Esophagus squamous epithelium (tissue), 5 donors: ENCODE measurements at regions not wholly inside any gene's neighbourhood (a gene's known extent, or its start where the extent isn't known, plus 50 kb on each side); places are given as distances from the start of the nearest gene placed in this dataset.

ENCODE experiments used
- DNase-seq: peaks from one replicate; lab custom pipeline; 2025; lab: John Stamatoyannopoulos, UW
- H3K27ac ChIP-seq, 4 donors: fragments of 200-600 bp; sonication (generic); one replicate each; pipeline ENCODE4 v1.5.1; 2016 to 2019; ENCODE audit warnings: mild to moderate bottlenecking in 1 of 4
- H3K27me3 ChIP-seq, 4 donors: fragments of 200-600 bp; sonication (generic); 1 replicate in 3 of 4; 2 replicates in 1 of 4; pipeline versions ENCODE4 v1.5.1 to v1.6.0; 2017 to 2021; ENCODE audit warnings: antibody characterized with exemption in 1 of 4
- H3K36me3 ChIP-seq, 3 donors: fragments of 200-600 bp; sonication (generic); one replicate each; pipeline ENCODE4 v1.5.1; 2016 to 2019
- H3K4me1 ChIP-seq, 3 donors: fragments of 200-600 bp; sonication (generic); one replicate each; pipeline ENCODE4 v1.5.1; 2017 to 2019
- H3K4me3 ChIP-seq, 4 donors: fragments of 200-600 bp; sonication (generic); 1 replicate in 3 of 4; 2 replicates in 1 of 4; pipeline ENCODE4 v1.5.1; 2016 to 2019; ENCODE audit warnings: mild to moderate bottlenecking in 2 of 4, moderate library complexity in 1 of 4
- H3K9me3 ChIP-seq, 3 donors: fragments of 200-600 bp; sonication (generic); one replicate each; pipeline ENCODE4 v1.5.1; 2016 to 2019
- POLR2A ChIP-seq, 4 donors: fragments of 450-650 bp; IDR thresholded peaks; one replicate each; pipeline ENCODE4 v1.6.1; 2017; ENCODE audit warnings: antibody characterized with exemption in 4 of 4, mild to moderate bottlenecking in 4 of 4, moderate library complexity in 3 of 4
- WGBS, 2 donors: methylation state at CpG; one replicate each; pipeline ENCODE4 v1.1.5; 2018; 5-methylcytosine and 5-hydroxymethylcytosine counted together
- intact Hi-C: fragments of 100-400 bp; cut with DNase I; formaldehyde crosslinking; loops from one replicate; pipeline ENCODE4 v1.15.0; 2022
- TF ChIP-seq, protein P1 (sequence below), 6 experiments: fragments of 450-650 bp in 4 of 6; fragments of 200-600 bp in 2 of 6; sonication (generic) in 2 of 6; IDR thresholded peaks; one replicate each; pipeline ENCODE4 v1.5.1; 2016 to 2019; ENCODE audit warnings: antibody characterized with exemption in 6 of 6, mild to moderate bottlenecking in 4 of 6, moderate library complexity in 4 of 6
- donor health status: DM: yes; HTN: yes; CAD: no.

DNA sequence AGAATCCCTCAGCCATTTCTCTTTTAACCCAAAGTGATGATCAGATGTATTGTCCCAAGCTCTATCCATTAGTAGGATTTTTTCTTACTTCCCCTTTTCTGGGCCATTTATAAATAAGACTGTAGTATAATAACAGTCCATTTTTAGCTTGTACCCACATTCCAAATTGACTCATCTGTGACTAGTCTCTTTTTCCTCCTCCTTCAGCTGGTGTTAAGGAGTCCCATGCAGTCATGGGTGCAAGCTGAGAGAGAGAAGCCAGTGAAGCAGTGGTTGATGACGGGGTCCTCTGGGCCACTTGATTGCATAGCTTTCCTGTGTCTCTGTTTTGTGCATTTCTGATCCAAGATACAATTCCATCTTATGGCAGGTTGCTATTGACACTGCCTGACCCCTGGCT is 476.0 kb upstream of the CD180 start:
- Histone ChIP-seq H3K4me3 (no peak overlapping the region), H3K36me3 (no peaks in the 10 kb centered on the region), H3K9me3 (no peaks in the 10 kb centered on the region), H3K27me3 (no peaks in the 10 kb centered on the region), H3K27ac (no peak overlapping the region), H3K4me1 (no peaks in the 10 kb centered on the region)
- no peak for DNase-seq
- TF ChIP-seq, protein P1, sequence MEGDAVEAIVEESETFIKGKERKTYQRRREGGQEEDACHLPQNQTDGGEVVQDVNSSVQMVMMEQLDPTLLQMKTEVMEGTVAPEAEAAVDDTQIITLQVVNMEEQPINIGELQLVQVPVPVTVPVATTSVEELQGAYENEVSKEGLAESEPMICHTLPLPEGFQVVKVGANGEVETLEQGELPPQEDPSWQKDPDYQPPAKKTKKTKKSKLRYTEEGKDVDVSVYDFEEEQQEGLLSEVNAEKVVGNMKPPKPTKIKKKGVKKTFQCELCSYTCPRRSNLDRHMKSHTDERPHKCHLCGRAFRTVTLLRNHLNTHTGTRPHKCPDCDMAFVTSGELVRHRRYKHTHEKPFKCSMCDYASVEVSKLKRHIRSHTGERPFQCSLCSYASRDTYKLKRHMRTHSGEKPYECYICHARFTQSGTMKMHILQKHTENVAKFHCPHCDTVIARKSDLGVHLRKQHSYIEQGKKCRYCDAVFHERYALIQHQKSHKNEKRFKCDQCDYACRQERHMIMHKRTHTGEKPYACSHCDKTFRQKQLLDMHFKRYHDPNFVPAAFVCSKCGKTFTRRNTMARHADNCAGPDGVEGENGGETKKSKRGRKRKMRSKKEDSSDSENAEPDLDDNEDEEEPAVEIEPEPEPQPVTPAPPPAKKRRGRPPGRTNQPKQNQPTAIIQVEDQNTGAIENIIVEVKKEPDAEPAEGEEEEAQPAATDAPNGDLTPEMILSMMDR (IDR thresholded peaks at IDR 0.05) = no peak
- no peak for TF ChIP-seq POLR2A (IDR thresholded peaks at IDR 0.05)
- intact Hi-C loops = no loop called here
- WGBS, 2 donors = 75 to 93% methylated on average over 1 of the region's 1 CpG

DNA sequence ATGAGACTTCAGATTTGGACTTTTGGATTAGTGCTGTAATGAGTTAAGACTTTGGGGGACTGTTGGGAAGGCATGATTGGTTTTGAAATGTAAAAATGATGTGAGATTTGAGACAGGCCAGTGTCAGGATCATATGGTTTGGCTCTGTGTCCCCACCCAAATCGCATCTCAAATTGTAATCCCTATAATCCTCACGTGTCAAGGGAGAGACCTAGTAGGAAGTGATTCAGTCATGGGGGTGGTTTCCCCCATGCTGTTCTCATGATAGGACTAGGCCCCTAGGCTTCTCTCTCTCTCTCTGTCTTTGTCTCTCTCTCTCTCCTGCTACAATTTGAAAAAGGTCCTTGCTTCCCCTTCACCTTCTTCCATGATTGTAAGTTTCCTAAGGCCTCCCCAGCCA is 473.3 kb upstream of the CD180 start:
- WGBS, 2 donors = 60 to 77% methylated on average over 2 of the region's 2 CpGs
- Histone ChIP-seq H3K4me1 (no peaks in the 10 kb centered on the region), H3K9me3 (peaks cover 0 to 17% (median 0%) of the 10 kb centered on the region in 3 donors), H3K36me3 (no peaks in the 10 kb centered on the region), H3K27me3 (no peaks in the 10 kb centered on the region), H3K27ac (no peak overlapping the region), H3K4me3 (no peak overlapping the region)
- intact Hi-C loops = no loop called here
- DNase-seq = no peak
- TF ChIP-seq POLR2A (IDR thresholded peaks at IDR 0.05) = no peak

DNA sequence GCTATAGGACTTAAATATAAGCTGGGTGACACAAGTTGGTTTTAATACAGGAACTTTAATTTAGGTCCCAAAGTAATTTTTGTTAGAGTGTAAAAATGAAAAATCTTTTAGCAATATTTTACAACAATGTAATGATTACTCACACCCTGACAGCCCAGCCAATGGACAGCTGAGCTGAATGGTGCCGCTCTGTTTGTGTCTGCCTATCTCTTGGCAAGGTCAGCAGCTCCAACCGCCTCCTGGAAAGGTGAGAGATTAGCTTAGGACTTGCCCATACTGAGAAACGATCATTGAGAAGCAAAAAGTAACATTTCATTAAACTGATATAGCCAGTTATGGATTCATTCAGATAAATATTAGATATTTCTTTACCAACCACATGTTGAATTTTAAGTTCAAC is 463.6 kb upstream of the CD180 start:
- 79 to 84% methylated on average over 3 of the region's 3 CpGs for WGBS, 2 donors

DNA sequence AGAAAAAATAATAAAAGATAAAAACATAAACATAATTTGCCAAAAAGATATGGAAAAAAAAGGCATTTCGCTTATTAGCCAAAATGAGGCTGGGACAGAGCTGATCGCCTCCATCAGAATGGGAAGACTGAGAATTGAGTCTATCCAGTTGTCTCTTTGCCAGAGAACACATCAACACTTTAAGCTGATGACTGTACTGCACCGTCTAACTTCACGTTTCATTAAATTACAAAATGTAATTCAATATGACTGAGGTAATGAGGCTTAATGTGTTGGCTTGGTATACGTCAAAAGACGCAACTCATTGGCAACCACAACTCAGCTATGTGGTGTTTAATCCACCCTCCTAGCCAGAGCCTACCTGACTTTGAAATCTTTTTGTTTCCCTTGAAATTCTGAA is 462.7 kb upstream of the CD180 start:
- no peaks in the 10 kb centered on the region for H3K4me1 ChIP-seq
- H3K27ac ChIP-seq = no peak overlapping the region
- H3K9me3 ChIP-seq = no peaks in the 10 kb centered on the region
- no peaks in the 10 kb centered on the region for H3K27me3 ChIP-seq
- H3K4me3 ChIP-seq = no peak overlapping the region
- H3K36me3 ChIP-seq = no peaks in the 10 kb centered on the region
- DNase-seq = no peak
- intact Hi-C loops = no loop called here
- WGBS, 2 donors = 65 to 67% methylated on average over 6 of the region's 6 CpGs
- TF ChIP-seq, protein P1 (IDR thresholded peaks at IDR 0.05) = no peak
- TF ChIP-seq POLR2A (IDR thresholded peaks at IDR 0.05) = no peak

More for the DNA sequence above, 463.6 kb upstream of the CD180 start:
- Histone ChIP-seq H3K27ac (no peak overlapping the region), H3K36me3 (no peaks in the 10 kb centered on the region), H3K27me3 (no peaks in the 10 kb centered on the region), H3K9me3 (no peaks in the 10 kb centered on the region), H3K4me3 (no peak overlapping the region), H3K4me1 (no peaks in the 10 kb centered on the region)
- intact Hi-C loops = no loop called here
- DNase-seq = no peak
- TF ChIP-seq, protein P1 (IDR thresholded peaks at IDR 0.05) = no peak
- no peak for TF ChIP-seq POLR2A (IDR thresholded peaks at IDR 0.05)

DNA sequence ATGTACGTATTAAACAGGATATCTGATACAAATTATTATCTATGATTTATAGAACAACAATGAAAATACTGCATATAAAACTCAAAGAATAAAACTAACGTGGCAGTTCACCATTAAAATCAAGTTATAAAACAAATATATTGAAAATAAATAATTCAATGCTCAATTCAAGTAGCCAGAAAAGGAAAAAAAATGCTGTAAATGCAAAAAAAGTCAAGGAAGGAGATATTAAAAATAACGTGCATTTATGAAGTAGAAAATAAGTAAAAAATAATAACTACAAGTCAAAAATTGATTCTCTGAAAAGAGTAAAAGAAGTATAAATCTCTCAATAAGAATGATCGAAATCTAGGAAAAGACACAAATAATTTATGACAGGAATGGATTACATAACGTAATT is 460.5 kb upstream of the CD180 start:
- H3K4me3 ChIP-seq = no peak overlapping the region
- H3K4me1 ChIP-seq = no peaks in the 10 kb centered on the region
- no peaks in the 10 kb centered on the region for H3K36me3 ChIP-seq
- WGBS, 2 donors = 74 to 84% methylated on average over 5 of the region's 5 CpGs
- no peak for DNase-seq
- H3K9me3 ChIP-seq = no peaks in the 10 kb centered on the region
- TF ChIP-seq POLR2A (IDR thresholded peaks at IDR 0.05) = no peak
- TF ChIP-seq, protein P1 (IDR thresholded peaks at IDR 0.05) = no peak
- intact Hi-C loops = no loop called here
- H3K27me3 ChIP-seq = no peaks in the 10 kb centered on the region
- H3K27ac ChIP-seq = no peak overlapping the region

DNA sequence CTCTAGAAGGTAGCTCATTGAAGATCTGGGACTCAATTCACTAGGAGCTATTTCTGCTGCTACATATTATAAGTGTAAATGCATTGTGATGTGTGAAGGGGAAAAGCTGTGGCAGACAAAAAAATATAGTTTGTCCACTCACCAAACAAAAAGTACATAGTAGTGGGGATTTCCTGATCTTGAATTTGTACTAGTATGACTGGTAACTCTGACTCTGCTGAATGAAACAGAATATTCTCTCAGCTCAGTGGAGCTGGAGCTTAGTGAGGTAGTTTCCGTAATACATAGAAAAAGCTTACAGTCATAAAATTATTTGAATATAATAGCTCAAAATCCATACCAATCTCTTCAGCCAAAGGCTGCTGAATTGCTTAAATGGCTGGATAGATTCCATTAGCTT is 455.6 kb upstream of the CD180 start:
- intact Hi-C loops = no loop called here
- Histone ChIP-seq H3K27ac (no peak overlapping the region), H3K9me3 (no peaks in the 10 kb centered on the region), H3K4me1 (peaks cover 0 to 19% (median 5%) of the 10 kb centered on the region in 3 donors), H3K4me3 (no peak overlapping the region), H3K27me3 (no peaks in the 10 kb centered on the region), H3K36me3 (no peaks in the 10 kb centered on the region)
- no peak for DNase-seq
- TF ChIP-seq, protein P1 (IDR thresholded peaks at IDR 0.05) = no peak
- TF ChIP-seq POLR2A (IDR thresholded peaks at IDR 0.05) = no peak
- 65 to 77% methylated on average over 1 of the region's 1 CpG for WGBS, 2 donors
